DMS 273 treated with DMSO at 0.1 percent for 48 hours (cell line): ENCODE measurements at regions not wholly inside any gene's neighbourhood (a gene's known extent, or its start where the extent isn't known, plus 50 kb on each side); places are given as distances from the start of the nearest gene placed in this dataset.

Experiments
- DNase-seq: peaks from one replicate; lab custom pipeline; 2025; lab: John Stamatoyannopoulos, UW

DNA sequence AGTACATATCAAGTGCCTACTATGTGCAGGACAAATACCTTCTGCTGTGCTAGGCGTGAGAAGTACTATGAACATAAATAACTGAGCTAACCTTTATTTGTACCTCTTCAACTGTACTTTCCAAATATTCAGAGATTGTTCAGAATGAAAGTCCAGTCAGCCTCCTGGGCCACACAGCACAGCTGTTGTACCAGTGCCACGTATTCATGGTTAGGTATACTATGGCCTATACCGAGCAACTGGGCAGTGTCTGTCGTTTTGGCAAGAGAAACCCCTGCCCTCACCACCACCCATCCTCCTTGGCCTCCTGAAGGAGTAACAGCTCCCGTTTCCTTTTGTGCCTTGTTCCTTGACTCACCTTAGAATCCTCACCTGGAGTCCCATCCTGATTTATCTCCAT lies 53.0 kb downstream of the RASSF10 start:
- DNase-seq: no peak

GRCh38 chr11:13064593-13064992 lies 55.5 kb downstream of the RASSF10 start:
- no peak for DNase-seq

- DNase-seq: no peak
These were observed 56.2 kb downstream of the RASSF10 start for GRCh38 chr11:13065200-13065787.

DNA sequence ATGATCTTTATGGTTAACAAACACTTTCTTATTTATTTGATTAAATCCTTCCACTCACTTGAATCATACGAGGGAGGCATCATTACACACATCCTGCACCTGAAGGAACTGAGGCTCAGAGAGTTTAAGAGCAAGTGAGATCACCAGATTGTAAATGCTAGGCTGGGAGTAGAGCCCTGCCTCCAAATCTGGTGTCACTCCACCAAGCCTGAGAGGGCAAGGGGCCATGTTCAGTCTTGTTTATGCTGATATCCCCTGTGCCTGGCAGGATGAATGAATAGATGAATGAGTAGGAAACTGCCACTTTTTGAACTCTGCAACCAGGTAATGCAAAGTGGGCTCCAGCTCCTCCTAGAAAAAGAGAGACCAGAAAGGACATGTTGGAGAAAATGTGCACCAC lies 59.1 kb downstream of the RASSF10 start:
- no peak for DNase-seq

DNA sequence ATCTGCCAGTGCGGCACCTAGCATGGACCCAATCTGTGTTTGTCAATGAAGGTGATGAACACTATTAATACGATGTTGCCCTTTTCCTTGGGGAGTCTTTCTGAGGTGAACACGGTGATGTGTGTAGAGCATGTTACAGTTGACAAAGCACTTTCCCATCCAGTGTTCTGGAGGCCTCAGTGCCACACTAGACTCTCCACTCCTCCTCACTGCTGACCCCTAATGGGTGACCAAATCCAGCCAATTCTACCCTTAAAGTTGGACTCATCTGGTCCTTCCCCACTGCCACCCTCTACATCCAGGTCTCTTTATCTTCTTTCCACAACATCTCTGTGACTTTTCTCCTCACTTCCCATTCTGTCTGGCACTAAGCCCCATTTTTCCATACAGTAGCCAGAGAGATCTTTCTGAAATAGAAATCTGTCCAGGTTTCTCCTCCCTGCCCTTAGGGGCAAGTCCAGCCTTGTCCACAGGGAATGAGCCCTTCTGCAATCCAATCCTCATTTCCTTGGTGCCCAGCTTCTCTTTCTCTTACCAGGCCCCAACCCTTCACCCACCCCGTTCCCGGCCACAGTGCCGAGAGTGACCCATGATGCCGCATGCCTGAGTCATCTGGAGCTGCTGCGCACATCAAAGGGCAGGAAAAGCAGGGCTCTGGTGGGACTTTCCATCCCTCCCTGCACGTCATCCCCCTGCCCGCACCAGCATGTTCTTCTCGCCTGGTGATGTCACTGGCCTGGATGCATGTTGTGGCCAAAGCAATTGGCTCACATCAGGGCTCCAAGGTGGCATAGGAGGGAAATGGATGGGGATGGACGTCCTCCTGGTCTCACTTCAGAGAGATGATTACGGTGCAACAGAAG lies 64.2 kb downstream of the RASSF10 start:
- DNase-seq: no peak

DNA sequence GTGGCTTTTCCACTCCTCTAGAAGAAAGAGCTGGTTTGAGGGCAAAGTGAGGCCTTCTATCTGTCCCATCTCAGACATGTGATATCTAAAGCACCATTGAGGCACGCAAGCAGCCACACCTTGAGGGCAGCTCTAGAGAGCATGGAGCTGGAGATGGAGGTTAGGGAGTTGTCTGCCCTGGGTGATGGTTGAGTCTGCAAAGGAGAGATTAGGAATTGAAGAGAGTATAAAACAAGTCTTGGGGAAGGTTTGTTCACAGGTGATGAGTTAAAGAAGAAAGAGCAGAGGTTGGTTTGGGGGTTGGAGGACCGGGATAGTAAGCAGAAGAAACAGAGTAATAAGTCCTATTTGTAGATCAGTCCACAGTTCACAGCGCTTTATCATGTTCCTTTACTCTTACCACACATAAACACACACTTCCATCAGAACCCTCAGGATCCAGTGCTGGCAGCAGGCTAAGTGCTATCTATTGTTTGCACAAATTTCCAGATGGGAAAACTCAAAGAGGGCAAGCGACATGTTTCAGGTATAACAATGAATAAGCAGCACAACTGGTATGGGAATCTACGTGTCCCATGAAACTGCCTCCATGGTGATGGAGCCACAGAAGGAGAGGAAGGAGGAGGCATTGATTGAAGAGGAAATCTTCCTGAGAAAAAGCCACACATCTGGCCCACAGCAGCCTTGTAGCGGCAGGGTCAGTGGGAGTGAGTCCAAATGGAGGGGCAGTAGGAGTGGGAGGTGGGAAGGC lies 65.8 kb downstream of the RASSF10 start:
- DNase-seq: no peak

DNA sequence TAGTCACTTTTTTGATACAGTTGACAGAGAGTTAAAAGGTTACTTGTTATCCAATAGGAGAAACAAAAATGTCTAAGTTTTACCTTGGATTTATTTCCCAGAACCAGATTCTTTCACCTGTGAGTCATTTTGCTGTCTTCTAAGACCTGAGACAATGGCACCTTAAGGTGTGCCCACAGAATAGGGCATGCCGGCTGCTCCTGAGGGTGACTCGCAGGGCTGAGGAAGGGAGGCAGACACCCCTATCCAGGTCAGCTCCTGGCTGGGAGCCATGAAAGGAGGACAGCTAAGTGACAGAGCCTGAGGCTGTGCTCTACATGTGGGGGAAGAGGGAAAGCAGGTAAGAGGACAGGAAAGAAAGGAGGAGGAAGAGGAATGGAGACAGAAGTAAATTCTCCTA lies 67.8 kb downstream of the RASSF10 start:
- no peak for DNase-seq

DNA sequence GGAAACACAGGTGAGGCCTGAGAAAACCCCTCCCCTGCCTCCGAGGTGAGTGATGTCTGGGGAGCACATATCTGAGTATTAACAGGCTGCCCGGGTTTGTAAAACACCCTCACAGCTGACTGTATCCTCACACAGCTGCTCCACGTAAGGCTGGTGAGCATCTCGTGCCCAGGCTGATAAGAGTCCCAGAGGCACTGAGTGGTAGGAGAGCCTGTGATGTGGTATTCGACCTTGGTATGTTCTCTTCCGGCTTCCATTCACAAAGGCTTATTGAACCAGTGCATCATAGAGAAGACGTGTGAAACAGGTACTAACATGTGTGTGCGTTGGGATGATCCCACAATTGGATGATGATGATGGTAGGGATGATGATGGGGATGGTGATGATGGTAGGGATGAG lies 71.7 kb downstream of the RASSF10 start:
- no peak for DNase-seq

DNA sequence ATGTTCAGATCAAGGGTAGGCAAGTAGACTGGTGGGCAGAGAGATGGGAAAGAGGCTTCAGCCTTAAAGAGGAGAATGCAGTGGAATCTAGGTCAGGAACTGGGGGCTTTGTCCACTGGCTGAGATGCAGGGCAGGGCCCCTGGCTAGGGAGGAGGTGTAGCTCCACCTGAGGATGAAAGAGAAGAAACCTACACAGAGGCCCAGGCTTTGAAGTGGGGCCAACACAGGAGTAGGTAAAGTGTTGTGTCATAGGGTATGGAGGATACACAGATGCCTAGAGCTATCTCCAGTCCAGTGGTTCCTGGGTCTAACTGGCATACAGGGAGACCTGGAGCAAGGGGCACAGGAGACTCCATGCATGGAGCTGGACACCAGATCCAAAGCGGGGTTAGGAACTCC lies 73.5 kb downstream of the RASSF10 start:
- no peak for DNase-seq

GRCh38 chr11:13090228-13090708 lies 81.2 kb downstream of the RASSF10 start:
- DNase-seq: no peak

DNA sequence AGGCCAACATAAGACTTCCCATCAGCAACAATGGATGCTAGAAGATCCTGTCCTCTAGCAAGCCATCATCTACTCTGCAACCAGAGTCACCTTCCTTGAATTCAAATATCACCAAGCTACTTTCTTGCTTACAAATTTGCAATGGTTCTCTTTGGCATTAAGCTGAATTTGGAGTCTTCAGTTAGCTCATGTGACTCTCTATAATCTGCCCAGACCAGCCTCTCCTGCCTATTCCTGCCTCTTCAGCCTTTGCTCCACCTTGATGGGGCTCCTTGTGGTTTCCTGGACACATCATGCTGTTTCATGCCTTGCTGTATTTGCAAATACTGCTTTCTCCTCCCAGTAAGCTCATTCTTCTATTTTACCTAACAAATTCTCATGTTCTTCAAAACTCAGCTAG lies 82.3 kb downstream of the RASSF10 start:
- no peak for DNase-seq

DNA sequence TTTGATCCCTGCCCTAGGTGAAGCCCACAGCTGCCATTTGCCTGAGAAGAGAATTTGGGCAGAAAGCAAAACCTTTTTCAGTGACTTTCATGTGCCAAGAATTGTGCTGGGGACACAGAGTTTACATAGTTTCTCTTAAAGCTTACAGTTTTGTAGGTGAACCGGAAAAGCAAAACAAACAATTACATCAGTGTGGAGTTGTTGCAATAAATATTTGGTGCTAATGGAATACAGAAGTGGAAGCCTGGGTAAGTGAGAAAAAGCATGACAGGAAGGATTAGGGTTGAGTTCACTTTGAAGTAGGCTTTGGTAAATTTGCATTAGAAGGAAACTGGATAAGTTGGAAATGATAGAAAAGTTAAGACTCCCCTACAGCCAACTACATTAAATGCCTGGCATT lies 82.7 kb downstream of the RASSF10 start:
- DNase-seq: no peak

- no peak for DNase-seq
These were observed 86.0 kb downstream of the RASSF10 start for GRCh38 chr11:13094930-13095687.

DNA sequence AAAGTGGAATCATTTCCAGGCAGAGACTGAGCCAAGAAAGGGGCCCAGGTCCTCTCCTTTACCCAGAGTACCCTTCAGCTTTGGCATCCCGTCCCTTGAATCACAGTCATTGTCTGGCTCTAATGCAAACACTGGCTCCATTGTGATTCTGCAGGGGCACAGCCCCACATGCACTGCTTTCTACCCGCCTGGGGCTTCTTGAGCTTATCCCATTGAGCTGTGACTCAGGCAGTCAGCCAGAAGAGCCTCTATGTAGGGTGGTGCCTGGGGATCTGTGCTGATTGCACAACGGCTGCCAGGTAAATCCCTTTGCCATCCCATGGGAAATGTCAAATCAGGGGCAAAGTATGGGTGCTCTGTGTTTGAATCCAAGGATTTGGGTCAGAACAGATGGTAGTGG lies 88.9 kb downstream of the RASSF10 start:
- no peak for DNase-seq

DNA sequence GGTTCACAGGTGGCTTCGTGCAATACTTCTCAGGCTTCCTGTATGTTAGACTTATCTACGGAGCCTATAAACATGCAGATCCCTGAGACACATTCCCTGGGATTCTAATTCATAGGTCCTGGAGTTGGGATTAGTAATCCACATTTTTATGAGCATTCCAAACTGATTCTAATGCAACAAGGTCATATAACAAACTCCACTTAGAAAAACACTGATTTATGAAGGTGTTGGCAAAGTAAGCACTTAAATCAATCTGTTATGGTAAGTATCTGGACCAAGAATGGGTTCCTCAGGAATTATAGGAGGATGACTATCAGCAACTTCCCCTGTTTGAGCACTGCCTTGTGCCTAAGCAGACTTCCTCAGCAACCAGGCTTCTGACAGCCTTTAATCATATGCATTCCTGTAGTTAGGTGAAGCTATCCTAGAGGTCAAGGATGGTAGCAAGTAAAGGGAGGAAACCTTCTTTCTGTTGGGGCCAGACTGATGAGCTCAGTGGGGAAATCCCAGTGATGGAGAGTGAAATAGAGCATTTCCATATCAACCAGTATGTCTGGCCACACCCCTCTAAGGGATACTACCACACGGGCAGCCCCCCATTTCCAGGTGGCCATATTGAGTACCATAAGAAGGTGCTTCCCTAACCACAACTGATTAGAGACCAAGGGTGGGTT lies 89.6 kb downstream of the RASSF10 start:
- no peak for DNase-seq

DNA sequence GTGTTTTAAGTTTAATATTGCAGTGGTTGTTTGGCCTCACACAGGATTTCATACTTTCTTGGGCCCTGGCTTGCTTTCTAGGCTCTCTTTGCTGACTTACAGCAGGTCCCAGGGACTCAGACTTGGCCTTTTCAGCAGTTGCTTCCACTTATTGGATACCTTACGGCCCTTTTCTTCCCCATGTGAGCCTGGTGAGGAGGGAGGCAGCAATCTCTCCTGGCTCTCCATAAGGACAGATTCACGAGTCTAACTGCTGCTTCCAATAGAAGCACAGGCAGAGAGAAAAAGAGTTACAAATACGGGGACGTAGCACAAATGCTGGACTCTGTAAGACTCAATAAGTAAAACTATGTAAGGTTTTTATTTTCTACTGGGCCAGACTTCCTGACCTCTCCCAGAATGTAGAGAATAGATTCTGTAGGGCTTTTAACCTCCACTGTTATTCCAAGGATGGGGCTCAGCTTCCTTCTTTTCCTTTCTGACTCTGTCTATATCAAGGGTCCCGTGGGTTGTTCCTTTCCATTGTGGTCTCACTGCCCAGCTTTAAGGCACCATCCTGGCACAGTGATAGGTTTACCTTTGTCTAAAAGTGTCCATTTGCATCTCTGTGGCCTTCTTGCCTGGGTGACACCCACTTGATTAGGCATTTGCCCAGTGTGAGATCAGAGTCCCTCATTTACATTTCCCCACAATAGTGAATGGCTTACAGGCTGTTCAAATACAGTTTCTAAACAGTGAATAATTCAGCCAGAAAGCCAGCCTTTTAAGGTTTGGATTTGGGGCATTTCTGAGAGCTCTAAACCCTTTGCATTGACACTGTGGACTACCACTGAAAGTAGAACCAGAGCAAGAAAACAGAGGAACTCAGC lies 92.8 kb downstream of the RASSF10 start:
- DNase-seq: no peak

- no peak for DNase-seq
These were observed 93.4 kb downstream of the RASSF10 start for GRCh38 chr11:13102513-13102840.

DNA sequence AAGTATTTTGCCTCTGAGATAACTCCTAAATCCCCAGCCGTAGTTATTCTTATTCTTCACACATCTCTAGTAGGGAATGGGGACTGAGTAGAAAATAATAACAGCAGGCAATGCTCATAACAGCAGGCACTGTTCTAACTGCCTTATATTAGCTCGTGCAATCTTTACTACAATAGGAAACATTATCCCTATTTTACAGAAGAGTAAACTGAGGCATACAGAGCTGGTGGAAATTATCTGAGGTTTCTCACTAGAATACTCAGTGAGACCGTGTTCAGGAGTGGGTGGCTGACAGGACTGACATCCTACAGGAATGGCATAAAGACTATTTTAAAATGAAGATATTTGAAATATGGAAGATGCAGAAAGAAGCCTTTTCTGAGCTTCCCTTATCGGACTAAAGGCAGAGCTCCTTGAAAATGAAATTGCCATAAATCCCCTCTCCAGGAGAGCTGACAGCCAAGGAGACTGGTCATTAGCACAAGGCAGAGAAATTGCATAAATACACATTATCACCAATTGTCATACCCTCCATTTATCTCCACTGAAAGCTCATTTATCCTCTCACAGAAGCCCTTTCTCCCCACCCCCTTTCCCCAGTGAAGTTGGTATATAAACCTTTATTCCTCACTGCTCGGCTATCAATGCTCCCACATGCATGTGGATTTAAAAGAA lies 93.9 kb downstream of the RASSF10 start:
- no peak for DNase-seq

DNA sequence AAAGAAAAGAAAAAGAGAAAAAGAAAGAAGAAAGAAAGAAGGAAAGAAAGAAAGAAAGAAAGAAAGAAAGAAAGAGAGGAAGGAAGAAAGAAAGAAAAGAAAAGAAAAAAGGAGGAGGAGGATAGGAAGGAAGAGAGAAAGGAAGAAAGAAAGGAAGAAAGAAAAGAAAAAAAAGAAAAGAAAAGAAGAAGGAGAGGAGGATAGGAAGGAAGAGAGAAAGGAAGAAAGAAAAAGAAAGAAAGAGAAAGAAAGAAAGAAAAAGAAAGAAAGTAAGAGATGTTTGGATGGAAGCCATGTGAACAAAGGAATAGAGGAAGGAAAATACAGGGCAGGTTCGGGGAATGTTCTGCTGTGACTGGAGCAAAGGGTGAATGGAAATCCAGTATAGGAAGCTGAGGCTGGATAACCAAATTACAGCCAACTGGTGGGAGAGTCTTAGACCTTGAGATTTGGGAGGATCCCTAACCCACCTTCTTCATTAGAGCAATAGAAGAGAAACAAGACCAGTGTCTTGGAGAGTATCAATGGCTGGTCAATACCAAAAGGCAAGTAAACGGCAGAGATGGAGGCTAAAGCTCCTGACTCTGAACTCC lies 94.9 kb downstream of the RASSF10 start:
- DNase-seq: no peak
